CD4-positive, alpha-beta T cell treated with Interferon alpha-2 for 1 hour (primary cell): ENCODE measurements at regions not wholly inside any gene's neighbourhood (a gene's known extent, or its start where the extent isn't known, plus 50 kb on each side); places are given as distances from the start of the nearest gene placed in this dataset.
"Not testable (repeated sequence)": the region's sequence is repeated elsewhere in the genome, so short reads cannot be mapped to it uniquely, and the experiment has no call there.

Source experiments
- DNase-seq, 2 donors: peaks; one replicate each; pipeline ENCODE4 v3.0.0-alpha.2; 2020 to 2022

DNA sequence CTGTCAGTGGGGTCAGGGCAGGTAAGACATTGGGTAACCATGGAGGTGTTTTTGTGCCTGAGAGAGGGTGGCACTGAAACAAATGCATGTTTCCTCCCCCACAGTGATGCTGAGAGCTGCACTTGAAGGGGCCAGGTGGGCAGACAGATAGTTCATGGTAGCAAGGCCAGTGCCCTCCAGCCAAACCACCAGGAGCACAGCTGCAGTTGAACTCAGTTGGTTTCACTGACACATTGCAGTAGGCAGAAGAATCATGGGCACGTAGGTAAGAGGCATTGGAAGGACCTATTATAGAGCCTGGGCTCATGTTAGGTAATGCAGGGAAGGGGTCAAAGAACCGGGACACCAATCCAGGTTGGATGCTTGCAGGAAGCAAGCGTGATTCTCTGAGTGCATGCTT is 93.2 kb upstream of the ARL4C start:
- DNase-seq = no peak

DNA sequence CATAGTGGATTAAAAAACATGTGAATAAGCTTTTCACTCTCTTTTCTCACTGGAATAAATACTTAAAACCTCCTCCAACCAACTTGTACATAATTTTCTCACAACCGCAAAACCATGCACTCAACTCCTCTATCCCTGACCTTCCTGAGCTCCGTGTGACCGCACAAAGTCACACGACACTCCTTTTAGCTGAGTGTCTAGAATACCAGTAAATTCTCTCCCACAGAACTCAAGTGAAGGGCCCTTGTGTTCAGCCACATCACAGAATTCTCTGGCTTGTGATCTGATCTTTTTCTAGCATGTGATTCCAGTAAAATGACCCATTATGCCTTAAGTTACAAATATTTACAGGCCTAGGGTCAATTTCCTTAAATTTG is 91.2 kb upstream of the ARL4C start:
- no peak for DNase-seq

GRCh38 chr2:234587341-234588053 is 90.6 kb upstream of the ARL4C start:
- no peak for DNase-seq

- DNase-seq = no peak
Measured at GRCh38 chr2:234583331-234583730, 86.5 kb upstream of the ARL4C start.

DNA sequence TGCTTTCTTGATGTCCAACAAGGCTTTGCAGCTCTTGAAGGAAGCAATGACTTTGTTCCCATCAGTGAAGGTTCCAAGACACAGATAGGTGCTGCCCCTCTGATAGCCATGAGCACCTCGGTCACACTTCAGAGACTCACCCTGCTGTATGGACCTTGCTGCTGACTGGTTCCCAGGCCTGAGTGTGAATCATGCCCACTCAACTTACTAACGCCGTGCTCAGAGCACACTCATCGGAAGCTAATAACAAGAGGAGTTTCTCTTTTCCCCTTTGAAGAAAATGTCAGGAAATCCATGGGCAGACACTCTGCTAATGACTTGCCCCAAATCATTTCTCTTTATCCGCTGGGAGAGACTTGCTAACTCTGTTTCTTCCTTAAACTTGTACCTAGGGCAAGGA is 83.8 kb upstream of the ARL4C start:
- DNase-seq = no peak

DNA sequence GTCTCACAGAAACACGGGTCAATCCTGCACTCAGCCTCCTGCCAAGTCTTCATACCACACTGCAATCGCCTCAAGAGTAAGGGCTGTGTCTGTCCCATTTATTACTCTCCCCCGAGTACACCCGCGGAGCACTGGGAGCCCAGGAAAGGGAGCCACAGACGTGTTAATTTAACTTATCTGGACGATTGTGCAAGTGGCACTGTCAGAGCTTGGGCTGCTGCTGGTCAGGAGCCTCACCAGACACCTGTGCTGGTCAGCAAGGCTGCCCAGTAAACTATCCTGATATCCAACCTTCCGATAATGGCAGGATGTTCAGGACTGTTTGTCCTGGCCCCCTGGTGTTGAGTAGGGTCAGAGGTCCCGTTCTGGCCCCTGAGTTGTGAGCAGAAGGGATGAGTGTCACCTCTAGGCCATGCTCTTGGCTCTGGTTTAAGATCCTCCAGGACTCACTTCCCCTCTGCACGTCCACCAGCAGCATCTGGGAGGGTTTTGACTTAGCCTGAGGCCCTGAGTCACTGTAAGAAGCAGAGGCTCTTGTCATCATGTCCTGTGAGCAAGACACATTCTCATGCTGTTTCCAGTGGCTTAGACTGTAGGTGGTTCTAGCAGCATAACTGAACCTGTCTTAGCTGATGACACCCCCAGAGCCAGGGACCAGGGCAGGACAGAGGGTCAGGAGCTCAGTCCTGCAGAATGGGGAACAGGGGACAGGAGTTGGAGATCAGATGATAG is 82.5 kb upstream of the ARL4C start:
- no peak for DNase-seq

DNA sequence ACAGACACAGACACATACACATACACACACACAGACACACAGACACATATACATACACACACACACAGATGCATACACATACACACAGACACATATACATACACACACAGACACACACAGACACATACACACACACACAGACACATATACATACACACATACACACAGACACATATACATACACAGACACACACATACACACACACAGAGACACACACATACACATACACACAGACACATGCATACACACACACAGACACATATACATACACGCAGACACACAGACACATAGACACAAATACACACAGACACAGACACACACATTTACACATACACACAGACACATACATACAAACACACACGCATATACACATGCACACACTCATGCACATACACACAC is 81.5 kb upstream of the ARL4C start:
- DNase-seq = no peak

DNA sequence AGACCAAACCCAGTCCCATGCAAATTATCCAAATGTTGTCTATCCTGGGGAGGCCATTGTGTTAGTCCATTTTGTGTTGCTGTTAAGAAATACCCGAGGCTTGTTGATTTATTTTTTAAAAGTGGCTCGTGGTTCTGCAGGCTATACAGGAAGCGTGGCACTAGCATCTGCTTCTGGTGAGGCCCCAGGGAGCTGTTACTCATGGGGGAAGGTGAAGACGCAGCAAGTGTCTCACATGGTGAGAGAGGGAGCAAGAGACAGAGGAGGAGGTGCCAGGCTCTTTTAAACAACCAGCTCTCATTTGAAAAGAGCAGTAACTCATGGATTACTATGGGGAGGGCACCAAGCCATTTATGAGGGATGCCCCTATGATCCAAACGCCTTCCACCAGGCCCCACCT is 80.3 kb upstream of the ARL4C start:
- DNase-seq = no peak

DNA sequence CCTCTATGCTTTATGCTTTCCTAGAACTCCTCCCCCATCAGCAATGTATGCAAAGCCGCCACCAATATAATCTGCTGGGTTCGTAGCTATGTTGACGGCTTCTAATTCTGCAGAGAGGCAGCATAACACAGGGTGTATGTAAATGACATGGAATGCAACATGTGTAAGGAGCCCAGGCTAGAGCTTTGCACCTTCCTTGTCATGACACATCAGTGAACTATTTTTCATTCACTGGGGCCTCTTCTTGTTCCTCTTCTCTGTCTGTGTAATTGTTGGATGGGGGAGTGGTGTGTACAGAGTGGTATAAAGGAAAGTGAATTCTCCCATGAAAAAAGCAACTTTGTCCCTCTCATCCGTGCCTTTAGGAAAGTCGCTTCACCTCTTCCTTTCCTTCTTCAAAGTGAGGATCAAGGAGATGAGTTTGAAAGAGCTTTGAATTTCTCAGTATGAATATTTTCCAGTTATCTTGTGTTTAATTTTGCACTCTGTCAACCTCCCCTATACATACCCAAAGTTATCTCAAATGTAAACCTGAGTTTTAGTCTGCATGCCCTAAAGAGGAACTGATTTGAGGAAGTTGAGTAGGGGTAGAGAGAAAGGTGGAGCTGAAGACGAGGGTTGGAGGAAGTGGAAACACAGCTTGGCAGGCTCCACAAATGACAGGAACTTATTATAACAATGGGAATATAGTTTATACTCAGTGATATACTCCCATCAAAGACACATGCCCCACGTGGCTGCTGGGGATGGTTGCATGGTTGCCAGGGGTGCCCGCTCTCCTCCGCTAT is 74.9 kb upstream of the ARL4C start:
- DNase-seq = peak in 1 of 2 donors; percentile 25

DNA sequence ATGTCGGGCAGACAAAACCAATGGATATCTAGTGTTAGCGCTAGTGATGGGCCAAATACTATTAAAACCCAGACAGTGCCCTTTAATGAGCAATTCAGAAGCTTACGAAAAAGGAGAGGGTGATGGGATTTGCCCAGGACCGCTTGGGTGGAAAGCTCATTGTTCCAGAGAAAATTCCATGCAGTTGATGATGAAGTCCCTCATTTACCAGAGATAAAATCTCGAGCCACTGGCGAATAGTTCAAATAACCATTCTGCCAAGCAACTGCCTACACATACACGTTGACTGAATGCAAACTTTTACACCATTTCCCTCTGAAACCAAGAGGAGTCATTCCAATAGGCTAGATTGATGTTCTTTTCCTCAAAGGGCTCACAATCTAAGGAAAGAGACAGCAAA is 73.6 kb upstream of the ARL4C start:
- DNase-seq = no peak

- DNase-seq = no peak
Measured at GRCh38 chr2:234569776-234570430, 73.0 kb upstream of the ARL4C start.

DNA sequence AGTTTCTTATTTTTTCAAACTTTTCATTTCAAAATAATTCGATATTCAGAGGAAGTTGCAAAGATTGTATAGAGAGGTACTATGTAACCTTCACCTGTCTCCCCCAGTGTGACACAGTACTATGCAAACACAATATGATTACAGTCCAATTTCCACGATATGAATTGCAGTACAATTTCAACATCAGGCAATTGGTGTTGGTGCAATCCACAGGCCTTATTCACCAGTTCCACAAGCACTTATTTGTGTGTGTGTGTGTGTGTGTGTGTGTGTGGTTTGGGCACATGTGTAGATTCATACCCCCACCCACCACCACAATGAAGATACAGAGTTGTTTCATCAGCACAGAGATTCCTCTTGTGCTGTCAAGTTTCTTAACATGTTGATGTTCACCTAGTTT is 69.7 kb upstream of the ARL4C start:
- DNase-seq = no peak

DNA sequence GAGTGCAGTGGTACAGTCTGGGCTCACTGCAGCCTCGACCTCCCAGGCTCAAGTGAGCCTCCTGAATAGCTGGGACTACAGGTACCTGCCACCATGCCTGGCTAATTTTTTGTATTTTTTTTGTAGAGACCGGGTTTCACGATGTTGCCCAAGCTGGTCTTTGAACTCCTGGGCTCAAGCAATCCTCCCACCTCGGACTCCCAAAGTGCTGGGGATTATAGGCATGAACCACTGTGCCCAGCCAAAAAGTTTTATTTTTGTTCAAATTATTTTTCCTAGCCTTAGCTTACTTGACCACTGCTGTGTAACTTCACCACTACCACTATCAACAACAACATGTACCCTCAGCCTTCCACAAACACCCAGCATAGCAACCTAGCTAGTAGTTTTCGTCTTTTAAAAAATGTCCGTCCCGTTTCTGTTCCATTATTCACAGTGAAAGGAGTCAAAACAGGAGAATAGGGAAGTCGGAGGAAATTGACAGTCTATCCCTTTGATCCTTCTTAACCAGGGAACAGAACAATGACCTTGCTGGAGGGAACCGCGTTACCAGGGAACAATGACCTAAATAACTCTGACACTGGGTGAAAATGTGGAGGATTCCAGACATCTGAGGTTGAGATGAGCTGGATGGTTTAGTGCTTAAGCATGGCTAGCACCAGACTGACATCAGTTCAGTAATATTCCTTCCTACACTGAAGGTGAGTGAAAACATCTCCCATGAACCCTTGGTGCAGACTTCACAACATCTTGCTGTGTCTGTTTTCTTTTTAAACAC is 69.2 kb upstream of the ARL4C start:
- DNase-seq = no peak

- no peak for DNase-seq
Measured at GRCh38 chr2:234565201-234565600, 68.3 kb upstream of the ARL4C start.

DNA sequence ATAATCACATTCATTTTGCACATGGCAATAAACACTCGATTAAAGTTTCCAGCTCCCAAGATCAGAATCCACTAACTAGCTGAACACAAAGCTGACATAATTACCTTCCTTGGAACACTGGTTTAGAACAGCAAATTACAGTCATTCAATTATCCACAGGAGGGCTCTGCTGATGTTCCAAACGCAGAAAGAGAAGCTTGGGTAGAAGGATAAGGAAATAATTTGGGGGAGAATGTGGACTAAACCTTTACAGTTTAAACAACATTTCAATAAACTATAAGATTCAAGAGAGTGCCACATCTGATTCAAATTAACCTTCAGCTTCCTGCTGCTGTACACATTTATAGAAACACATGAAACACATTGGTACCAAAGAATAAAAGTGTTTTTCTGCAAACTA is 67.8 kb upstream of the ARL4C start:
- no peak for DNase-seq

- DNase-seq = no peak
Measured at GRCh38 chr2:234559609-234560008, 62.7 kb upstream of the ARL4C start.

DNA sequence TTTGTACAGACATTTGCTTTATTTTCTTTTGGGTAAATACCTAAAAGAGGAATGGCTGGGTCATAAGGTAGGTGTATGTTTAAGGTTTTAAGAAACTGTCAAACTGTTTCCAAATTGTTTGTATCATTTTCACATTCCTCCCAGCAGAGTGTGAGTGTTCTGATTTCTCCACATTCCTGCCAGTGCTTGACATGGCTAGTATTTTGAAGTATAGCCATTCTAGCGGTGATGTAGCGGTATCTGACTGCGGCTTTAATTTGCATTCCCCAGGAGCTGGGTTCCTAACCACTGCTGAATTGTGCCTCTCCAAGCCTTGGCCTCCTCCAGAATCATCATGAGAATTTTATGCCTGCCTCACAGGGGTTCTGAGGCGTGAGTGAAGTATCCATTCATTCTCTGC is 61.8 kb upstream of the ARL4C start:
- DNase-seq = no peak

GRCh38 chr2:234556848-234557573 is 60.1 kb upstream of the ARL4C start:
- DNase-seq = no peak

DNA sequence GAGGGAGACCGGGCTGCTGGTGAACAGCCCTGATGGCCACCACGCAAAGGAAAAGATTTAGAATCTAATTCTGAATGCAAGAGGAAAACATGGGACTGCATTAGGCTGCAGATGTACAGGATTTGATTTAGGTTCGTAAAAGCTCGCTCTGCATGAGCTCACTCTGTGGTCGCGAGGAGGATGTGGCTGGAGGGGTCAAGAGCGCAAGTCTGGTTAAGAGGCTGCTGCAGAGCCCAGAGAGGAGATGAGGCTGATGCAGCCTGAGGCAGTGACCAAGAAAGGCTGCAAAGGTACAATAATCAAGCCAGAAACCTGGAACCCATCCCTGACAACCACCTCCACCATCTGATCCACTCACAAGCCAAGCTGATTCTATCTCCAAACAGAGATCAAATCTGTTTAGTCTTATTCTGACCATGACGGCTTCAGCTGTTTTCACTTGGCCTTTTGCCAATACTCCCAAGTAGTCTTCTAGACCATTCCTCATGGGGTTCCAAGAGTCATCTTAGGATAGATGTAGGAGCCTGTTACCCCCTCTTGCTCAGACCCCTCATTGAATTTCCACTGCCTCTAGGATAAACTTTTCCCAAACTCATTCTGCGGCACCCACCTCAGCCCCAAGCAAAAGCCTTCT is 58.9 kb upstream of the ARL4C start:
- no peak for DNase-seq

- DNase-seq = no peak
Measured at GRCh38 chr2:234555161-234555560, 58.3 kb upstream of the ARL4C start.

- DNase-seq = not testable (repeated sequence)
Measured at GRCh38 chr2:234553223-234553622, 56.3 kb upstream of the ARL4C start.
